Cerebellar cortex (tissue), 1 donor: ENCODE measurements at regions not wholly inside any gene's neighbourhood (a gene's known extent, or its start where the extent isn't known, plus 50 kb on each side); places are given as distances from the start of the nearest gene placed in this dataset.
A peak's percentile ranks its signal among the peaks of the same experiment; 100 is the strongest.
"Not testable (repeated sequence)": the region's sequence is repeated elsewhere in the genome, so short reads cannot be mapped to it uniquely, and the experiment has no call there.

Experiments used
- DNase-seq: peaks from one replicate; pipeline ENCODE4 v3.0.0-alpha.2; 2015; ENCODE audit warnings: low spot score

- DNase-seq: no peak
Observed at GRCh38 chr17:71023249-71024030, 854.1 kb downstream of the KCNJ2 start.

- DNase-seq: no peak
Observed at GRCh38 chr17:71024172-71024571, 854.8 kb downstream of the KCNJ2 start.

GRCh38 chr17:71024969-71025368 is 855.6 kb downstream of the KCNJ2 start:
- no peak for DNase-seq

- no peak for DNase-seq
Observed at GRCh38 chr17:71029246-71029645, 859.9 kb downstream of the KCNJ2 start.

GRCh38 chr17:71031286-71031685 is 862.0 kb downstream of the KCNJ2 start:
- DNase-seq: not testable (repeated sequence)

GRCh38 chr17:71032746-71033273 is 863.5 kb downstream of the KCNJ2 start:
- DNase-seq: no peak

GRCh38 chr17:71033336-71033735 is 864.0 kb downstream of the KCNJ2 start:
- DNase-seq: no peak

GRCh38 chr17:71035226-71035625 is 865.9 kb downstream of the KCNJ2 start:
- no peak for DNase-seq

- no peak for DNase-seq
Observed at GRCh38 chr17:71037386-71037785, 868.1 kb downstream of the KCNJ2 start.

- DNase-seq: no peak
Observed at GRCh38 chr17:71039391-71039790, 870.1 kb downstream of the KCNJ2 start.

GRCh38 chr17:71052971-71053370 is 883.6 kb downstream of the KCNJ2 start:
- no peak for DNase-seq

GRCh38 chr17:71055128-71055527 is 885.8 kb downstream of the KCNJ2 start:
- DNase-seq: no peak

- no peak for DNase-seq
Observed at GRCh38 chr17:71057448-71057847, 888.1 kb downstream of the KCNJ2 start.

- DNase-seq: no peak
Observed at GRCh38 chr17:71057938-71058337, 888.6 kb downstream of the KCNJ2 start.

GRCh38 chr17:71063127-71063526 is 893.8 kb downstream of the KCNJ2 start:
- DNase-seq: no peak

GRCh38 chr17:71063559-71063958 is 894.2 kb downstream of the KCNJ2 start:
- no peak for DNase-seq

GRCh38 chr17:71067669-71068407 is 898.5 kb downstream of the KCNJ2 start:
- no peak for DNase-seq

GRCh38 chr17:71068408-71068750 is 899.0 kb downstream of the KCNJ2 start:
- no peak for DNase-seq

GRCh38 chr17:71071041-71071440 is 901.7 kb downstream of the KCNJ2 start:
- no peak for DNase-seq

- DNase-seq: no peak
Observed at GRCh38 chr17:71071837-71072236, 902.5 kb downstream of the KCNJ2 start.

- no peak for DNase-seq
Observed at GRCh38 chr17:71080937-71081336, 911.6 kb downstream of the KCNJ2 start.

GRCh38 chr17:71081666-71082065 is 912.3 kb downstream of the KCNJ2 start:
- no peak for DNase-seq

GRCh38 chr17:71084219-71084618 is 914.9 kb downstream of the KCNJ2 start:
- DNase-seq: peak; percentile 5
